ENCODE measurements at regions not wholly inside any gene's neighbourhood (a gene's known extent, or its start where the extent isn't known, plus 50 kb on each side); places are given as distances from the start of the nearest gene placed in this dataset.

DNA sequence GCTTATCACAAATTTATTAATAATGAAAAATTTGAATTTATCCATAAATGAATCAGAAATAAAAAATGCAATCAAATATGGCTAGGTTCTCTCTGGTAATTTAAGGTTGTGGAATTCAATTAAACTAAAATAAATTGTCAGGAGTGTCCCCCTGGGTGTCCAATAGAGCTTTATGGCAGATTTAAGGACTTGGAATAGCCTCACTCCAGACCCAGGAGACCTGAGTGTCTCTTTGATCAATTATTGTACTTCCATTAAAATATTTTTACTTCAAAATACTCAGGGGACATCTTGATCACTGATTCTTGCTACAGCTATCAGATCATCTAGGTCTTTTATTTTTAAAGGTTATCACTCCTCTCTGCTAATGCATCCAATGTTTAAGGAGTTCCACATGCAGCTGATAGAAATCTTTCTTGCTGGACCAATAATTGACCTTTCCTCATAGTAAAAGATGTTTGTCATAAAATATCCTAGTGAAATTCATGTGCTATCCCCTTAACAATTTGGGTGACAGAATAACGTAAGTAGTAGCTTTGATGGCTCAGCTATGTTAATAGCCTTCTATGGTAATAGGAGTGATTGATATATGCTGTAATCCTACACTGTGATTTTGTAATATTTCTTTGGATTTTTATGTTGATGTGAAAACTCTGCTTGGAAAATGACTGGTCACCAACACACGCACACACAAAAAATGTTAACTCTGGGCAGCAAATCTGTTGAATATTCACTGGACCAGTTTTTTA is 395.3 kb downstream of the NYAP2 start (continued):
- TF ChIP-seq, protein P1, sequence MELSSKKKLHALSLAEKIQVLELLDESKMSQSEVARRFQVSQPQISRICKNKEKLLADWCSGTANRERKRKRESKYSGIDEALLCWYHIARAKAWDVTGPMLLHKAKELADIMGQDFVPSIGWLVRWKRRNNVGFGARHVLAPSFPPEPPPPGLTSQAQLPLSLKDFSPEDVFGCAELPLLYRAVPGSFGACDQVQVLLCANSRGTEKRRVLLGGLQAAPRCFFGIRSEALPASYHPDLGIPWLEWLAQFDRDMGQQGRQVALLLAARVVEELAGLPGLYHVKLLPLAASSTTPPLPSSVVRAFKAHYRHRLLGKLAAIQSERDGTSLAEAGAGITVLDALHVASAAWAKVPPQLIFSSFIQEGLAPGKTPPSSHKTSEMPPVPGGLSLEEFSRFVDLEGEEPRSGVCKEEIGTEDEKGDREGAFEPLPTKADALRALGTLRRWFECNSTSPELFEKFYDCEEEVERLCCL (CRISPR knock-in tag; IDR thresholded peaks at IDR 0.05; ENCODE audit: borderline replicate concordance), result no peak
- no peak for TF ChIP-seq HIVEP1 (CRISPR knock-in tag; IDR thresholded peaks at IDR 0.05)
- TF ChIP-seq ZBTB38 (CRISPR knock-in tag; IDR thresholded peaks at IDR 0.05), result no peak
- no peak for TF ChIP-seq ZBTB2 (CRISPR knock-in tag; IDR thresholded peaks at IDR 0.05; ENCODE audit: low read depth)

DNA sequence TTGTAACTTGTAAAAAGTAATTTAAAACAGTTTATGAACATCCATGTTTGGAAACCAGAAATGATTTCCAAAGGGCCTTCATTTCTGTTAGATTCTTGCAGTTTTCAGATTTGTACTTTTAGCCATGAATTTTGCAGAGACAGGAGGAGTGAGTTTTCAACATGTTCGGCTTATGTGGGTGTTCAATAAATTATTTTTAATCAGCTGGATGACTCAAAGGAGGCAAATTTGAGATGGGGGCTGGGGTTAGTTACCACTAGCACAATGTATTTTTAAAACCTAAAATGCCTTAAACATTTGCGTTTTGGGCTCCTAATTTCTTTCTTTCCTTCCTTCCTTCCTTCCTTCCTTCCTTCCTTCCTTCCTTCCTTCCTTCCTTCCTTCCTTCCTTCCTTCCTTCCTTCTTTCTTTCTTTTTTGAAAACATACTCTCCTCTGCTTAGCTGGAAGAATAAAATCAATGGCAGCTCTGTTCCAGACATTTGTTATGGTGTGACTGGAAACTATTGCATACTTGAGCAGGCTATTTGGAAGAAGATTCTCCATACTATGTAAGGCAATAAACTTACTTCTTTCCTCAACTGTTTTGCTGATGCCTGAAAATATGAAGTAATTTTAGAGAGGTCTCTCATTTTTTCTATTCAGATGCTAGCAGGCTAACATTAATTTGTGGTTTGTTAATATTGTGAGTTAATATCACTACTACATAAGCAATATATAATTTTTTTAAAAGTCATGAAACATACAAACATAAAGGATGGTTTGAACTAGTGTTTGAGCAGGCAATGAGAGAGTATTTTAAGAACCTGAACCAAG is 394.4 kb downstream of the NYAP2 start:
- Histone ChIP-seq H3K27me3 (ENCODE audit: control insufficient read depth in 1 of 2, insufficient read depth in 2 of 2, low read length in 2 of 2) (no peaks in the 10 kb centered on the region), H3K4me1 (ENCODE audit: insufficient read depth, low read length) (no peaks in the 10 kb centered on the region), H4K20me1 (ENCODE audit: insufficient read depth, low read length) (no peaks in the 10 kb centered on the region), H3K36me3 (replicated peaks in 1 of 2; ENCODE audit: control insufficient read depth in 1 of 2, insufficient read depth in 2 of 2, low read length in 2 of 2) (no peaks in the 10 kb centered on the region), H3K9me3 (ENCODE audit: low read length) (no peaks in the 10 kb centered on the region), H3K4me2 (ENCODE audit: low read depth, low read length) (no peak overlapping the region), H3K9ac (ENCODE audit: insufficient read depth, low read depth, low read length) (no peak overlapping the region), H3K79me2 (ENCODE audit: insufficient read depth, low read length) (no peaks in the 10 kb centered on the region), H3K4me3 (replicated peaks in 1 of 3; ENCODE audit: insufficient read depth in 1 of 3, low read depth in 2 of 3, low read length in 3 of 3) (no peak overlapping the region), H2AFZ (ENCODE audit: low read length) (no peak overlapping the region), H3K27ac (ENCODE audit: extremely low read length, insufficient read depth, low read length) (no peak overlapping the region)
- POLR2A ChIA-PET, result no interaction called here
- CTCF ChIA-PET (ENCODE audit: low intra/inter-chr PET ratio, low total read pairs), result no interaction called here
- intact Hi-C loops (cut with micrococcal nuclease; ENCODE audit: unreplicated experiment), result no loop called here
- ATAC-seq, result no peak
- WGBS (ENCODE audit: low lambda C conversion rate), result 0% methylated on average over 2 of the region's 2 CpGs
- no peak for FAIRE-seq
- in situ Hi-C loops (cut with HindIII; ENCODE audit: extremely low pct_ligation_motif_present, low pct_unique_long_range_greater_than_20kb), result no loop called here
- no peak for DNase-seq (ENCODE audit: low spot score)
- no TSS peak for BruUV-seq (replicated peaks)
- TF ChIP-seq SRY (CRISPR knock-in tag; IDR thresholded peaks at IDR 0.05) (no peak), U2AF2 (IDR thresholded peaks at IDR 0.05; ENCODE audit: low read depth, low read length) (no peak), PTBP1 (IDR thresholded peaks at IDR 0.05; ENCODE audit: low read depth, low read length, poor library complexity, severe bottlenecking) (no peak), ZNF550 (CRISPR knock-in tag; IDR thresholded peaks at IDR 0.05; ENCODE audit: borderline replicate concordance) (no peak), TFDP1 (CRISPR knock-in tag; IDR thresholded peaks at IDR 0.05; ENCODE audit: borderline replicate concordance) (no peak), SIX4 (CRISPR knock-in tag; IDR thresholded peaks at IDR 0.05) (no peak), HIVEP1 (CRISPR knock-in tag; IDR thresholded peaks at IDR 0.05) (no peak), GATAD2A (CRISPR knock-in tag; IDR thresholded peaks at IDR 0.05) (no peak), FOXJ3 (CRISPR knock-in tag; IDR thresholded peaks at IDR 0.05; ENCODE audit: borderline replicate concordance) (no peak), NFYB (CRISPR knock-in tag; IDR thresholded peaks at IDR 0.05) (no peak), ARNT2 (CRISPR knock-in tag; IDR thresholded peaks at IDR 0.05; ENCODE audit: low read depth) (no peak), ZNF501 (CRISPR knock-in tag; IDR thresholded peaks at IDR 0.05) (no peak), ZKSCAN8 (CRISPR knock-in tag; IDR thresholded peaks at IDR 0.05; ENCODE audit: borderline replicate concordance) (no peak)
- TF ChIP-seq, protein P2, sequence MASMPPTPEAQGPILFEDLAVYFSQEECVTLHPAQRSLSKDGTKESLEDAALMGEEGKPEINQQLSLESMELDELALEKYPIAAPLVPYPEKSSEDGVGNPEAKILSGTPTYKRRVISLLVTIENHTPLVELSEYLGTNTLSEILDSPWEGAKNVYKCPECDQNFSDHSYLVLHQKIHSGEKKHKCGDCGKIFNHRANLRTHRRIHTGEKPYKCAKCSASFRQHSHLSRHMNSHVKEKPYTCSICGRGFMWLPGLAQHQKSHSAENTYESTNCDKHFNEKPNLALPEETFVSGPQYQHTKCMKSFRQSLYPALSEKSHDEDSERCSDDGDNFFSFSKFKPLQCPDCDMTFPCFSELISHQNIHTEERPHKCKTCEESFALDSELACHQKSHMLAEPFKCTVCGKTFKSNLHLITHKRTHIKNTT (CRISPR knock-in tag; IDR thresholded peaks at IDR 0.05), result no peak
